ENCODE measurements at regions not wholly inside any gene's neighbourhood (a gene's known extent, or its start where the extent isn't known, plus 50 kb on each side); places are given as distances from the start of the nearest gene placed in this dataset.
"Not testable (repeated sequence)": the region's sequence is repeated elsewhere in the genome, so short reads cannot be mapped to it uniquely, and the experiment has no call there.

GRCh38 chr12:126019385-126019784, 954.1 kb downstream of the AACS start:
- no peak for DNase-seq (ENCODE audit: low spot score)

- no peak for DNase-seq (ENCODE audit: low spot score)
Measured at GRCh38 chr12:126021675-126022074, 956.4 kb downstream of the AACS start.

- no peak for DNase-seq (ENCODE audit: low spot score)
Measured at GRCh38 chr12:126027825-126028224, 962.6 kb downstream of the AACS start.

- no peak for DNase-seq (ENCODE audit: low spot score)
Measured at GRCh38 chr12:126030573-126030972, 965.3 kb downstream of the AACS start.

GRCh38 chr12:126033751-126034150, 968.5 kb downstream of the AACS start:
- no peak for DNase-seq (ENCODE audit: low spot score)

- no peak for DNase-seq (ENCODE audit: low spot score)
Measured at GRCh38 chr12:126036348-126036747, 971.1 kb downstream of the AACS start.

- no peak for DNase-seq (ENCODE audit: low spot score)
Measured at GRCh38 chr12:126038434-126038833, 973.2 kb downstream of the AACS start.

GRCh38 chr12:126040307-126040706, 975.1 kb downstream of the AACS start:
- no peak for DNase-seq (ENCODE audit: low spot score)

GRCh38 chr12:126042286-126042685, 977.1 kb downstream of the AACS start:
- no peak for DNase-seq (ENCODE audit: low spot score)

GRCh38 chr12:126049501-126049900, 984.3 kb downstream of the AACS start:
- not testable (repeated sequence) for DNase-seq (ENCODE audit: low spot score)

GRCh38 chr12:126051611-126052107, 986.4 kb downstream of the AACS start:
- DNase-seq (ENCODE audit: low spot score) = no peak

GRCh38 chr12:126055521-126055920, 990.3 kb downstream of the AACS start:
- DNase-seq (ENCODE audit: low spot score) = no peak

GRCh38 chr12:126061777-126062176, 996.5 kb downstream of the AACS start:
- no peak for DNase-seq (ENCODE audit: low spot score)

- DNase-seq (ENCODE audit: low spot score) = no peak
Measured at GRCh38 chr12:126064028-126064427, 998.8 kb downstream of the AACS start.

- DNase-seq (ENCODE audit: low spot score) = no peak
Measured at GRCh38 chr12:126067626-126068329, 1002.5 kb downstream of the AACS start.

GRCh38 chr12:126069549-126070165, 1004.4 kb downstream of the AACS start:
- peak; percentile 25 for DNase-seq (ENCODE audit: low spot score)

- DNase-seq (ENCODE audit: low spot score) = no peak
Measured at GRCh38 chr12:126076515-126076914, 1011.3 kb downstream of the AACS start.

GRCh38 chr12:126083926-126084325, 1018.7 kb downstream of the AACS start:
- no peak for DNase-seq (ENCODE audit: low spot score)

- DNase-seq (ENCODE audit: low spot score) = no peak
Measured at GRCh38 chr12:126084480-126084879, 1019.2 kb downstream of the AACS start.

- no peak for DNase-seq (ENCODE audit: low spot score)
Measured at GRCh38 chr12:126086242-126086641, 1021.0 kb downstream of the AACS start.

GRCh38 chr12:126087692-126088091, 1022.5 kb downstream of the AACS start:
- no peak for DNase-seq (ENCODE audit: low spot score)

GRCh38 chr12:126093908-126094307, 1028.7 kb downstream of the AACS start:
- DNase-seq (ENCODE audit: low spot score) = no peak

GRCh38 chr12:126095748-126096510, 1030.7 kb downstream of the AACS start:
- DNase-seq (ENCODE audit: low spot score) = no peak
